ENCODE measurements at regions not wholly inside any gene's neighbourhood (a gene's known extent, or its start where the extent isn't known, plus 50 kb on each side); places are given as distances from the start of the nearest gene placed in this dataset.

GRCh38 chr1:230005040-230005439, 62.0 kb upstream of the GALNT2 start:
- Histone ChIP-seq H2AK5ac (ENCODE audit: low read depth, low read length) (no peak overlapping the region), H4K5ac (ENCODE audit: insufficient read length, low read depth, low read length) (no peak overlapping the region), H4K91ac (replicated peaks; ENCODE audit: insufficient read length, low read length) (no peak overlapping the region), H3K18ac (ENCODE audit: extremely low read depth, low read length) (no peak overlapping the region), H3K4ac (replicated peaks; ENCODE audit: insufficient read length, low read depth, low read length) (no peak overlapping the region), H3K79me1 (ENCODE audit: low read depth, low read length) (no peaks in the 10 kb centered on the region; the same call in 1 of the 2 replicates), H3K14ac (ENCODE audit: insufficient read length) (no peak overlapping the region), H4K8ac (ENCODE audit: extremely low read depth, insufficient read depth, low read length) (no peak overlapping the region), H3K9me3 (ENCODE audit: insufficient read depth in 2 of 2, low read depth in 1 of 2, low read length in 1 of 2) (no peaks in the 10 kb centered on the region), H4K20me1 (replicated peaks in 1 of 2; ENCODE audit: control insufficient read depth in 1 of 2, insufficient read depth in 2 of 2, low read length in 2 of 2) (no peaks in the 10 kb centered on the region), H3K27ac (ENCODE audit: low read depth, low read length) (no peak overlapping the region), H3K23me2 (ENCODE audit: low read depth, low read length) (no peaks in the 10 kb centered on the region), H2BK20ac (ENCODE audit: low read length) (no peak overlapping the region), H3K56ac (replicated peaks; ENCODE audit: insufficient read length, low read depth, low read length) (no peak overlapping the region), H3K4me3 (ENCODE audit: extremely low read depth in 1 of 4, insufficient read depth in 2 of 4, low read depth in 3 of 4, low read length in 4 of 4) (no peak overlapping the region), H3K4me1 (replicated peaks in 1 of 4; ENCODE audit: control insufficient read depth in 3 of 4, insufficient read depth in 4 of 4, low read length in 3 of 4) (no peaks in the 10 kb centered on the region; a peak in 1 of 7 replicates), H3K23ac (ENCODE audit: insufficient read length) (no peak overlapping the region), H3K9ac (replicated peaks in 1 of 4; ENCODE audit: extremely low read depth in 1 of 4, low read depth in 3 of 4, low read length in 3 of 4) (no peak overlapping the region), H2BK12ac (ENCODE audit: low read depth, low read length) (no peak overlapping the region), H2BK120ac (replicated peaks; ENCODE audit: low read depth, low read length) (no peak overlapping the region), H3K79me2 (ENCODE audit: control insufficient read depth in 1 of 2, insufficient read depth in 2 of 2, low read length in 2 of 2) (no peaks in the 10 kb centered on the region), H2BK5ac (ENCODE audit: low read depth, low read length) (no peak overlapping the region), H3K36me3 (ENCODE audit: control insufficient read depth in 2 of 4, insufficient read depth in 4 of 4, low read length in 3 of 4) (no peaks in the 10 kb centered on the region), H2AFZ (ENCODE audit: low read length) (no peak overlapping the region), H3K27me3 (replicated peaks in 1 of 4; ENCODE audit: control insufficient read depth in 3 of 4, extremely low read depth in 1 of 4, insufficient read depth in 3 of 4, low read length in 3 of 4) (no peaks in the 10 kb centered on the region; a peak in 1 of 7 replicates), H3K4me2 (ENCODE audit: insufficient read depth in 1 of 2, low read depth in 2 of 2, low read length in 2 of 2) (no peak overlapping the region), H2BK15ac (ENCODE audit: low read length) (no peak overlapping the region)
- ChIA-PET CTCF (ENCODE audit: partially characterized antibody) (no interaction called here), POLR2A (ENCODE audit: partially characterized antibody) (interaction anchor here (1.3 kb wide), 1 partner anchor 13 kb away, joined by 4 read pairs; no protein-coding TSS in a partner anchor)
- DNase-seq (ENCODE audit: low read depth in 1 of 2, low spot score in 2 of 2) (no peak), FAIRE-seq (no peak)
- 91% methylated on average over 8 of the region's 8 CpGs; no CpG with 5 or more reads in 1 of the 2 experiments for WGBS, 2 experiments (ENCODE audit: extremely low coverage in 1 of 2, insufficient coverage in 1 of 2, insufficient read length in 1 of 2, insufficient replicate concordance in 2 of 2, low coverage in 1 of 2, low lambda C conversion rate in 2 of 2, missing lambda C conversion rate in 1 of 2)
- TF ChIP-seq CHD1 (IDR thresholded peaks at IDR 0.05; ENCODE audit: low read depth, low read length) (no peak), ZNF274 (IDR thresholded peaks at IDR 0.05; ENCODE audit: borderline replicate concordance, extremely low read depth, low read length) (no peak), E2F6 (IDR thresholded peaks at IDR 0.05) (no peak)
